Vagina (tissue), 2 donors: ENCODE measurements at regions not wholly inside any gene's neighbourhood (a gene's known extent, or its start where the extent isn't known, plus 50 kb on each side); places are given as distances from the start of the nearest gene placed in this dataset.

ENCODE experiments used
- CTCF ChIP-seq, 3 experiments: fragments of 450-650 bp in 2 of 3; fragments of 200-600 bp in 1 of 3; sonication (generic) in 1 of 3; IDR thresholded peaks; one replicate each; pipeline ENCODE4 v1.5.1; 2017 to 2019; ENCODE audit warnings: antibody characterized with exemption in 3 of 3, mild to moderate bottlenecking in 2 of 3, moderate library complexity in 2 of 3
- POLR2A ChIP-seq, 2 donors: fragments of 450-650 bp; IDR thresholded peaks; one replicate each; pipeline ENCODE4 v1.6.1; 2017; ENCODE audit warnings: antibody characterized with exemption in 2 of 2, mild to moderate bottlenecking in 2 of 2, moderate library complexity in 2 of 2

GRCh38 chr18:14963246-14963645 lies 215.3 kb downstream of the ANKRD30B start:
- TF ChIP-seq POLR2A (IDR thresholded peaks at IDR 0.05) (no peak), CTCF (IDR thresholded peaks at IDR 0.05) (no peak)
